GM23338 (cell line): ENCODE measurements at regions not wholly inside any gene's neighbourhood (a gene's known extent, or its start where the extent isn't known, plus 50 kb on each side); places are given as distances from the start of the nearest gene placed in this dataset.

Experiments used
- ATAC-seq: fragments of 200-7000 bp; cut with Tn5 transposase; 3 replicates; pipeline ENCODE4 v1.9.1; 2020
- DNase-seq: peaks from one replicate; pipeline ENCODE4 v3.0.0-alpha.2; 2015; ENCODE audit warnings: low spot score
- H2AFZ ChIP-seq: fragments of 200-600 bp; sonication (generic); 2 replicates; pipeline ENCODE4 v1.8.0; 2016; ENCODE audit warnings: antibody characterized with exemption, mild to moderate bottlenecking, moderate library complexity
- H3F3A ChIP-seq: fragments of 200-600 bp; sonication (generic); replicated peaks from 2 replicates; pipeline ENCODE4 v1.8.0; 2017; ENCODE audit warnings: antibody characterized with exemption, mixed run types, low read depth
- H3K27ac ChIP-seq: fragments of 200-600 bp; sonication (generic); 2 replicates; pipeline ENCODE4 v1.6.1; 2016; ENCODE audit warnings: low read depth
- H3K27me3 ChIP-seq: fragments of 200-600 bp; sonication (generic); 2 replicates; pipeline ENCODE4 v1.8.0; 2016; ENCODE audit warnings: mild to moderate bottlenecking, mixed run types, moderate library complexity; ENCODE audit not compliant: insufficient read depth
- H3K36me3 ChIP-seq: fragments of 200-600 bp; sonication (generic); 2 replicates; pipeline ENCODE4 v1.8.0; 2016; ENCODE audit warnings: mild to moderate bottlenecking; ENCODE audit not compliant: insufficient read depth
- H3K4me1 ChIP-seq: fragments of 200-600 bp; sonication (generic); 2 replicates; pipeline ENCODE4 v1.8.0; 2016; ENCODE audit warnings: mild to moderate bottlenecking, moderate library complexity; ENCODE audit not compliant: insufficient read depth
- H3K4me2 ChIP-seq: fragments of 200-600 bp; sonication (generic); 2 replicates; pipeline ENCODE4 v1.7.1; 2017; ENCODE audit warnings: mixed run types
- H3K4me3 ChIP-seq: fragments of 200-600 bp; sonication (generic); 2 replicates; pipeline ENCODE4 v1.6.1; 2016; ENCODE audit warnings: mixed run types
- H3K79me2 ChIP-seq: fragments of 200-600 bp; sonication (generic); replicated peaks from 2 replicates; pipeline ENCODE4 v1.8.0; 2017; ENCODE audit warnings: mild to moderate bottlenecking; ENCODE audit not compliant: insufficient read depth
- H3K9me2 ChIP-seq: fragments of 200-600 bp; sonication (generic); 2 replicates; pipeline ENCODE4 v1.8.0; 2017; ENCODE audit not compliant: insufficient read depth
- H4K20me1 ChIP-seq: fragments of 200-600 bp; sonication (generic); replicated peaks from 2 replicates; pipeline ENCODE4 v1.8.0; 2017; ENCODE audit warnings: mild to moderate bottlenecking; ENCODE audit not compliant: insufficient read depth
- H3K27ac Mint-ChIP-seq: 2 replicates; pipeline ENCODE4 v1.8.0; 2020; ENCODE audit warnings: inconsistent platforms, mild to moderate bottlenecking, moderate library complexity, mixed read lengths
- H3K27me3 Mint-ChIP-seq: 3 replicates; pipeline ENCODE4 v1.8.0; 2022; ENCODE audit warnings: low read depth, mild to moderate bottlenecking, moderate library complexity, mixed read lengths, inconsistent platforms; ENCODE audit not compliant: insufficient read depth, poor library complexity
- H3K36me3 Mint-ChIP-seq: 3 replicates; pipeline ENCODE4 v1.8.0; 2021; ENCODE audit warnings: low read depth, mild to moderate bottlenecking, inconsistent platforms, moderate library complexity, mixed read lengths
- H3K4me1 Mint-ChIP-seq: 3 replicates; pipeline ENCODE4 v1.8.0; 2020; ENCODE audit warnings: mild to moderate bottlenecking, inconsistent platforms, mixed read lengths
- H3K4me3 Mint-ChIP-seq: 3 replicates; pipeline ENCODE4 v1.8.0; 2021; ENCODE audit warnings: moderate library complexity, mild to moderate bottlenecking, inconsistent platforms, mixed read lengths
- H3K9me3 Mint-ChIP-seq: 3 replicates; pipeline ENCODE4 v1.8.0; 2020; ENCODE audit warnings: moderate library complexity, mild to moderate bottlenecking, inconsistent platforms, mixed read lengths
- CREB1 ChIP-seq: fragments of 250-450 bp; sonication (Bioruptor Pico); IDR thresholded peaks from 2 replicates; pipeline ENCODE4 v1.5.0; 2020; ENCODE audit warnings: low read depth, mild to moderate bottlenecking, moderate library complexity
- EZH2 ChIP-seq: fragments of 200-600 bp; sonication (generic); IDR thresholded peaks from one replicate; pipeline ENCODE4 v1.8.0; 2017; ENCODE audit warnings: antibody characterized with exemption, mild to moderate bottlenecking, low read depth; ENCODE audit not compliant: unreplicated experiment
- JUNB ChIP-seq: IDR thresholded peaks from one replicate; pipeline ENCODE4 v1.6.1; 2016; ENCODE audit warnings: antibody characterized with exemption; ENCODE audit not compliant: unreplicated experiment
- POLR2AphosphoS5 ChIP-seq: IDR thresholded peaks from 2 replicates; pipeline ENCODE4 v1.6.1; 2016; ENCODE audit warnings: antibody characterized with exemption, low read depth
- STAT1 ChIP-seq: IDR thresholded peaks from one replicate; pipeline ENCODE4 v1.6.1; 2016; ENCODE audit warnings: antibody characterized with exemption; ENCODE audit not compliant: unreplicated experiment
- ZNF114 ChIP-seq: fragments of 250-450 bp; sonication (Bioruptor Pico); IDR thresholded peaks from 2 replicates; pipeline ENCODE4 v1.5.0; 2020; ENCODE audit warnings: mild to moderate bottlenecking, moderate library complexity
- ZNF331 ChIP-seq: fragments of 250-450 bp; sonication (Bioruptor Pico); IDR thresholded peaks from 2 replicates; pipeline ENCODE4 v1.5.0; 2020; ENCODE audit warnings: low read depth, mild to moderate bottlenecking, moderate library complexity
- ZNF462 ChIP-seq: fragments of 250-450 bp; sonication (Bioruptor Pico); IDR thresholded peaks from 2 replicates; pipeline ENCODE4 v1.5.0; 2020; ENCODE audit warnings: mild to moderate bottlenecking, moderate library complexity
- TF ChIP-seq, protein P1 (sequence below), 2 experiments: fragments of 200-600 bp in 1 of 2; sonication (generic) in 1 of 2; conservative IDR thresholded peaks; 2 replicates each; pipeline versions ENCODE4 v1.5.1 to v1.6.1; 2016 to 2017; ENCODE audit warnings: antibody characterized with exemption in 2 of 2, low read depth in 2 of 2, mild to moderate bottlenecking in 2 of 2, moderate library complexity in 1 of 2
- TF ChIP-seq, protein P2 (sequence below): IDR thresholded peaks from one replicate; pipeline ENCODE4 v1.6.1; 2018; ENCODE audit warnings: antibody characterized with exemption; ENCODE audit not compliant: unreplicated experiment

GRCh38 chr4:181701214-181701613 lies 542.0 kb upstream of the TENM3 start:
- H3K36me3 ChIP-seq, result no peaks in the 10 kb centered on the region
- DNase-seq (no peak), ATAC-seq (no peak)
- H3K27ac ChIP-seq, result no peak overlapping the region
- no peak overlapping the region; the same call in 1 of the 2 replicates for H2AFZ ChIP-seq
- no peaks in the 10 kb centered on the region for H3K4me1 ChIP-seq
- Mint-ChIP-seq H3K27me3 (no peaks in the 10 kb centered on the region), H3K36me3 (no peaks in the 10 kb centered on the region), H3K9me3 (no peaks in the 10 kb centered on the region), H3K4me3 (no peak overlapping the region), H3K27ac (no peak overlapping the region), H3K4me1 (no peaks in the 10 kb centered on the region)
- H3F3A ChIP-seq, result no peaks in the 10 kb centered on the region
- H3K4me3 ChIP-seq, result no peak overlapping the region
- H3K79me2 ChIP-seq, result no peaks in the 10 kb centered on the region
- H3K4me2 ChIP-seq, result no peak overlapping the region
- no peaks in the 10 kb centered on the region for H3K27me3 ChIP-seq
- no peaks in the 10 kb centered on the region for H3K9me2 ChIP-seq
- H4K20me1 ChIP-seq, result no peaks in the 10 kb centered on the region
- TF ChIP-seq, protein P1, sequence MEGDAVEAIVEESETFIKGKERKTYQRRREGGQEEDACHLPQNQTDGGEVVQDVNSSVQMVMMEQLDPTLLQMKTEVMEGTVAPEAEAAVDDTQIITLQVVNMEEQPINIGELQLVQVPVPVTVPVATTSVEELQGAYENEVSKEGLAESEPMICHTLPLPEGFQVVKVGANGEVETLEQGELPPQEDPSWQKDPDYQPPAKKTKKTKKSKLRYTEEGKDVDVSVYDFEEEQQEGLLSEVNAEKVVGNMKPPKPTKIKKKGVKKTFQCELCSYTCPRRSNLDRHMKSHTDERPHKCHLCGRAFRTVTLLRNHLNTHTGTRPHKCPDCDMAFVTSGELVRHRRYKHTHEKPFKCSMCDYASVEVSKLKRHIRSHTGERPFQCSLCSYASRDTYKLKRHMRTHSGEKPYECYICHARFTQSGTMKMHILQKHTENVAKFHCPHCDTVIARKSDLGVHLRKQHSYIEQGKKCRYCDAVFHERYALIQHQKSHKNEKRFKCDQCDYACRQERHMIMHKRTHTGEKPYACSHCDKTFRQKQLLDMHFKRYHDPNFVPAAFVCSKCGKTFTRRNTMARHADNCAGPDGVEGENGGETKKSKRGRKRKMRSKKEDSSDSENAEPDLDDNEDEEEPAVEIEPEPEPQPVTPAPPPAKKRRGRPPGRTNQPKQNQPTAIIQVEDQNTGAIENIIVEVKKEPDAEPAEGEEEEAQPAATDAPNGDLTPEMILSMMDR (conservative IDR thresholded peaks at IDR 0.05; ENCODE audit: low read depth in 2 of 2), result no peak
- no peak for TF ChIP-seq EZH2
- no peak for TF ChIP-seq STAT1
- TF ChIP-seq JUNB, result no peak
- TF ChIP-seq, protein P2, sequence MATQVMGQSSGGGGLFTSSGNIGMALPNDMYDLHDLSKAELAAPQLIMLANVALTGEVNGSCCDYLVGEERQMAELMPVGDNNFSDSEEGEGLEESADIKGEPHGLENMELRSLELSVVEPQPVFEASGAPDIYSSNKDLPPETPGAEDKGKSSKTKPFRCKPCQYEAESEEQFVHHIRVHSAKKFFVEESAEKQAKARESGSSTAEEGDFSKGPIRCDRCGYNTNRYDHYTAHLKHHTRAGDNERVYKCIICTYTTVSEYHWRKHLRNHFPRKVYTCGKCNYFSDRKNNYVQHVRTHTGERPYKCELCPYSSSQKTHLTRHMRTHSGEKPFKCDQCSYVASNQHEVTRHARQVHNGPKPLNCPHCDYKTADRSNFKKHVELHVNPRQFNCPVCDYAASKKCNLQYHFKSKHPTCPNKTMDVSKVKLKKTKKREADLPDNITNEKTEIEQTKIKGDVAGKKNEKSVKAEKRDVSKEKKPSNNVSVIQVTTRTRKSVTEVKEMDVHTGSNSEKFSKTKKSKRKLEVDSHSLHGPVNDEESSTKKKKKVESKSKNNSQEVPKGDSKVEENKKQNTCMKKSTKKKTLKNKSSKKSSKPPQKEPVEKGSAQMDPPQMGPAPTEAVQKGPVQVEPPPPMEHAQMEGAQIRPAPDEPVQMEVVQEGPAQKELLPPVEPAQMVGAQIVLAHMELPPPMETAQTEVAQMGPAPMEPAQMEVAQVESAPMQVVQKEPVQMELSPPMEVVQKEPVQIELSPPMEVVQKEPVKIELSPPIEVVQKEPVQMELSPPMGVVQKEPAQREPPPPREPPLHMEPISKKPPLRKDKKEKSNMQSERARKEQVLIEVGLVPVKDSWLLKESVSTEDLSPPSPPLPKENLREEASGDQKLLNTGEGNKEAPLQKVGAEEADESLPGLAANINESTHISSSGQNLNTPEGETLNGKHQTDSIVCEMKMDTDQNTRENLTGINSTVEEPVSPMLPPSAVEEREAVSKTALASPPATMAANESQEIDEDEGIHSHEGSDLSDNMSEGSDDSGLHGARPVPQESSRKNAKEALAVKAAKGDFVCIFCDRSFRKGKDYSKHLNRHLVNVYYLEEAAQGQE, result no peak
- no peak for TF ChIP-seq CREB1 (CRISPR knock-in tag)
- no peak for TF ChIP-seq ZNF331 (CRISPR knock-in tag)
- TF ChIP-seq ZNF462 (CRISPR knock-in tag), result no peak
- no peak for TF ChIP-seq POLR2AphosphoS5
- no peak for TF ChIP-seq ZNF114 (CRISPR knock-in tag)
